Frontal cortex (tissue), 3 donors: ENCODE measurements at regions not wholly inside any gene's neighbourhood (a gene's known extent, or its start where the extent isn't known, plus 50 kb on each side); places are given as distances from the start of the nearest gene placed in this dataset.

ENCODE experiments used
- DNase-seq, 2 donors: peaks; one replicate each; pipeline ENCODE4 v3.0.0; 2012; ENCODE audit warnings: low spot score in 2 of 2
- FAIRE-seq: peaks from 2 replicates; lab custom pipeline; 2012; peaks lifted over from hg19 to GRCh38; lab: Jason Lieb, UNC
- donor health status: control.
- donor health status: control.
- donor health status: control.

GRCh38 chr2:123047186-123047585 is 977.9 kb upstream of the CNTNAP5 start:
- no peak for DNase-seq
- FAIRE-seq = no peak

GRCh38 chr2:123051136-123051535 is 974.0 kb upstream of the CNTNAP5 start:
- FAIRE-seq = no peak
- no peak for DNase-seq

- FAIRE-seq = no peak
- no peak for DNase-seq
These were observed 963.6 kb upstream of the CNTNAP5 start for GRCh38 chr2:123061534-123061933.

- DNase-seq (no peak), FAIRE-seq (no peak)
These were observed 951.7 kb upstream of the CNTNAP5 start for GRCh38 chr2:123073371-123073770.

- FAIRE-seq (no peak), DNase-seq (no peak)
These were observed 951.1 kb upstream of the CNTNAP5 start for GRCh38 chr2:123073956-123074355.

- DNase-seq (no peak), FAIRE-seq (no peak)
These were observed 948.0 kb upstream of the CNTNAP5 start for GRCh38 chr2:123077101-123077500.

- FAIRE-seq = no peak
These were observed 944.8 kb upstream of the CNTNAP5 start for GRCh38 chr2:123080331-123080730.

GRCh38 chr2:123085484-123085883 is 939.6 kb upstream of the CNTNAP5 start:
- DNase-seq (no peak), FAIRE-seq (no peak)

More at GRCh38 chr2:123080331-123080730, 944.8 kb upstream of the CNTNAP5 start:
- no peak for DNase-seq

- no peak for FAIRE-seq
- no peak for DNase-seq
These were observed 938.3 kb upstream of the CNTNAP5 start for GRCh38 chr2:123086613-123087385.

GRCh38 chr2:123091471-123091870 is 933.6 kb upstream of the CNTNAP5 start:
- FAIRE-seq = no peak
- no peak for DNase-seq

- FAIRE-seq (no peak), DNase-seq (no peak)
These were observed 931.9 kb upstream of the CNTNAP5 start for GRCh38 chr2:123093199-123093598.

- FAIRE-seq = no peak
- no peak for DNase-seq
These were observed 929.8 kb upstream of the CNTNAP5 start for GRCh38 chr2:123095219-123095835.

- no peak for DNase-seq
- no peak for FAIRE-seq
These were observed 926.5 kb upstream of the CNTNAP5 start for GRCh38 chr2:123098619-123099018.

GRCh38 chr2:123101434-123101833 is 923.7 kb upstream of the CNTNAP5 start:
- no peak for DNase-seq
- no peak for FAIRE-seq

- no peak for DNase-seq
These were observed 921.2 kb upstream of the CNTNAP5 start for GRCh38 chr2:123103902-123104301.

GRCh38 chr2:123116595-123116994 is 908.5 kb upstream of the CNTNAP5 start:
- no peak for DNase-seq
- FAIRE-seq = no peak

More at GRCh38 chr2:123103902-123104301, 921.2 kb upstream of the CNTNAP5 start:
- FAIRE-seq = no peak

GRCh38 chr2:123127236-123127635 is 897.9 kb upstream of the CNTNAP5 start:
- FAIRE-seq (no peak), DNase-seq (no peak)

GRCh38 chr2:123128951-123129350 is 896.1 kb upstream of the CNTNAP5 start:
- FAIRE-seq (no peak), DNase-seq (no peak)

- FAIRE-seq (no peak), DNase-seq (no peak)
These were observed 888.7 kb upstream of the CNTNAP5 start for GRCh38 chr2:123136419-123136818.

GRCh38 chr2:123144082-123144481 is 881.0 kb upstream of the CNTNAP5 start:
- DNase-seq (no peak), FAIRE-seq (no peak)

GRCh38 chr2:123153041-123153440 is 872.0 kb upstream of the CNTNAP5 start:
- FAIRE-seq (no peak), DNase-seq (no peak)

GRCh38 chr2:123154195-123154594 is 870.9 kb upstream of the CNTNAP5 start:
- no peak for DNase-seq
- FAIRE-seq = no peak
